ENCODE measurements at regions not wholly inside any gene's neighbourhood (a gene's known extent, or its start where the extent isn't known, plus 50 kb on each side); places are given as distances from the start of the nearest gene placed in this dataset.

- DNase-seq (ENCODE audit: low read depth) = peak; percentile 22
Measured at GRCh38 chr4:182143822-182144625, 99.2 kb upstream of the TENM3 start.

DNA sequence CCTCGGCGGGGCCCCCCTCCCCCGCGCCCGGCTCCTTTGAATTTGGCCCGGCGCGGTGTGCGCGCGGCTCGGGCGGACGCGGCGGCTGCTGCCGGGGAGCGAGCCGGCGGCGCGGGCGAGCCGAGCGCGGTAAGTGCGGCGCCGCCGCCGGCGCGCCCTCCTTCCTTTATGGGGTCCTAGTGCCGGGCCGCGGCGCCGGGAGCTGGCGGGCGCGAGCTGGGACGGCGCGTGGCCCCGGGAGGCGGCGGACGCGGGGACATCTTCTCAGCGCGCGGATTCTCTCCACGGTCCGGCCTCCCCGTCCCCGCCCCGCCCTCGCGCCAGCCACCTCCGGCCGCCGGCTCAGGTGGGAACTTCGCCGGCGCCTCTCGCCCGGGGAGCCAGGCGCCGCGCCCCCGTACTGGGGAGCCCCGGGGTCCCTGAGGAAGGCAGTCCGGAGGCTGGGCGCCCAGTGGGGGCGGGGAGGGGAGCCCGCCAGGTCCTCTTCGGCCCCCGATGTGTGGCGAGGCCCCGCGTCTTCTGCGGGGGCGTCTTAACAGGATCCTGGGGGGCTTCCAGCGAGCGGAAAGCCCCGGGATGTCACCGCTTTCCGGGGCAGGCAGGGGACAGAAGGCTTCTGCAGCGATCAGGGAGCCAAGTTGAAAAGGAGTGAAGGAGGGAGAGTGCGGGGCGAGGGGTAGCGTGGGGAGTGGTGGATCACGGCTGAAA, 98.4 kb upstream of the TENM3 start:
- DNase-seq (ENCODE audit: low read depth) = no peak

GRCh38 chr4:182145334-182145905, 97.8 kb upstream of the TENM3 start:
- DNase-seq (ENCODE audit: low read depth) = no peak

- DNase-seq (ENCODE audit: low read depth) = no peak
Measured at GRCh38 chr4:182147391-182147790, 95.8 kb upstream of the TENM3 start.

DNA sequence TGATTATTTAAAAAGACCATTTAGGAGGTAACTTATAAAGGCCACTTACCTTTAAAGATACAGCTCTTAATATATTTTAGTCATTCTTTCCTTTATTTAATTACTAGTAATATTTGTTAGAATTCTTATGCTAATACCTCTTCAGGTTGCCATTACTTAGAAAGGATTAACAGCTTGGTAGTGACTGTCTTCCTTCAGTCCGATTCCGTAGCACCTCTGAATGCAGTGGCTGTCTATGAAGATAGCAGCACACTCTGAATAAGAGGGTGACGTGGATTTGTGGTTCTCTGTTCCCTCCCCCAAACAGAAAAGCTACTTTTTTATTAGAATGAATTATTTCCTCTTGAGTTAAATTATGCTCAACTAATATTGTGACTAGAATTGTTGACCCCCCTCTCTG, 92.6 kb upstream of the TENM3 start:
- DNase-seq (ENCODE audit: low read depth) = no peak

GRCh38 chr4:182155806-182156205, 87.4 kb upstream of the TENM3 start:
- no peak for DNase-seq (ENCODE audit: low read depth)

- no peak for DNase-seq (ENCODE audit: low read depth)
Measured at GRCh38 chr4:182163180-182163579, 80.0 kb upstream of the TENM3 start.

GRCh38 chr4:182169572-182169971, 73.6 kb upstream of the TENM3 start:
- no peak for DNase-seq (ENCODE audit: low read depth)

DNA sequence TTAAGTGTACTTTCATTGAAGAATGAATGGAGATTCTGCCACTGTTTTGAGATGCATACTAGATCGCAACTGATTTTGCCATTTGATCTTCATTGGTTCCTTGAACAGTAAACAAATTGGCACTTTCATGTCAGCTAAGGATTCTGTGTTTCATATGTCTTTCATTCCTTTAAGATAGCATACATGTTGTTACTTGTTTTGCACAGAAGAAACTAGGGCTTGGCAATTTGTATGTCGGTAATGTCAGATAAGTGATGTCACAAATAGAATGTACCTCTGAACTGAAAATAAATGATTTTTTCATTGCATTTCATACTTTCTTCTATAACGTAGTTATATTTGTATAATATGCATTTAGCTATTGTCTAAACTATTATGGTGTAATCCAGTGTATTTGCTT, 73.2 kb upstream of the TENM3 start:
- no peak for DNase-seq (ENCODE audit: low read depth)

DNA sequence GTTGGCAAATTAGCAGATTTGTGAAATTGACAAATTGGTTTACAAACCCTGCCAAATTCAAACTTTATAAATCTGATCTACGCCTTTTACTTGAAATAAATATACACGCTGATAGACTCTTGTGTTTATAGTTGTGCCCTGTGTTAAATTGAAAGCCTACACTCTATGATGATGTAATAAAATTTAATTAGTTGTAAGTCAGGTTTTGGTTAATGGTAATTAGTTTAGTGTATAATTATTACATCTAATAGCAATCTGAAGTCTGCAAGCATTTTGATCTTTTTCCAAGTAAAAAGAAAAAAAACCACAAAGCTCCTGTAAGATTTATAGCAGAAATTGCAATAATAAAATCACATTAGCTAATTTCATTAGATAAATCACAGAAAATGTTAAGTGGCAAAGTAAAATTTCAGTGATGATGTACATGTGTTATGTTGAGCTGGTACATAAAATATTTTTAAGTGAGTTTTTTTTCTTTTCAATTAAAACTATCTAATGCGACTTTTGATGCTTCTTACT, 72.7 kb upstream of the TENM3 start:
- DNase-seq (ENCODE audit: low read depth) = no peak

GRCh38 chr4:182174979-182175378, 68.2 kb upstream of the TENM3 start:
- DNase-seq (ENCODE audit: low read depth) = no peak

GRCh38 chr4:182175788-182176519, 67.2 kb upstream of the TENM3 start:
- DNase-seq (ENCODE audit: low read depth) = no peak

DNA sequence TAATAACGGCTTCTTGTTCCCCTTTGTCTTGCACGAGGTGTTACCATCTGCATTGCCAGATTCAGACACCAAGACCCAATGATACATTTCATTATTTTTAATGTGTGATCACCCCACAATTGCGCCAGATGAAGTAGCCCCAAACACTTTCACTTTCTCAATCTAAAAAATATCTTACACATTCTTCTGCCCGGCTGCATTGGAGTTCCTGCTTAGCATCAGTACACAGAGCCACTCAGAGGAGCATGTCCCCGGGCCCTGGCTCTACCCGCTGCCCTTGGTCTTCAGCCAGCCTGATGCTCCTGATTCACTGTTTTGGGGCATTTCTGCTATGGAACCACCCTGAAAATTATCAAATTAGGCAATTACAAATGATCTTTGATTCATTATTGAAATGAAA, 66.0 kb upstream of the TENM3 start:
- DNase-seq (ENCODE audit: low read depth) = no peak

DNA sequence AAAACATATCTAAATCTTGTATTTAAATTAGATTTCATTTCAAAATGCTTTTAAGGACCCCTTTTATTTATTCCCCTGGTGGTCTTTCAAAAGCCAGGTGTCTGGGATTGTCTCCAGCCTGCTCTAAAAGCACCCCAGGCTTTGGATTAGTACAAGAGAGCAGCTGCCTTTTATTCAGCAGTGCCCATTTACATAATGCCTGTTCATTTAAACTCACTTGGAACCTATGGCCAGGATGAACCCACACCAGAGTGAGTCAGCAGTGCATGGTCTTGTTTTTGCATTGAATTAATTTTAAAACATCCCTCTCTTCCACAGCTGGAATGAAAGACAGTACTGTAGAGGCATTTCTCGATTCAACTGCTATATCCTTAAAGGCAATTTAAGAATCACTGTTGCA, 64.1 kb upstream of the TENM3 start:
- DNase-seq (ENCODE audit: low read depth) = peak; percentile 26

DNA sequence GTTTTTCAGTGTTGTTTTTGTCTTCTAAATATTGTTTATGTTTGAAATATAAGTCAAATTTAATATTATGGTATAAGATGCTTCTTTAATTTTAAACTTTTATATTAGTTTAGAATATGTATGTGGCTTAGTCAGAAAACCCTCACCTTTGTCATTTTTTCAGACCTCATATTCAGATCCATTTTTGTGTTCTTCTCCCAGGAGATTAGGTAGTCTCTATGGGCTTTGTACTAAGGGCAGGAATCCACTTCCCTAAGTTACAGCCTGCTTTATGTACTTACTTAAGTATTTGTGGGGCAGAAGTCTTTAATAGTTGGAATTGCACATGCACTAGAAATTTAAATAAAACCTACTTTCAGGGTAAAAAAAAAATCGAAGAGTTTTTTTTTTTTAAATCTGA, 63.5 kb upstream of the TENM3 start:
- DNase-seq (ENCODE audit: low read depth) = no peak

- DNase-seq (ENCODE audit: low read depth) = no peak
Measured at GRCh38 chr4:182185491-182185890, 57.7 kb upstream of the TENM3 start.

DNA sequence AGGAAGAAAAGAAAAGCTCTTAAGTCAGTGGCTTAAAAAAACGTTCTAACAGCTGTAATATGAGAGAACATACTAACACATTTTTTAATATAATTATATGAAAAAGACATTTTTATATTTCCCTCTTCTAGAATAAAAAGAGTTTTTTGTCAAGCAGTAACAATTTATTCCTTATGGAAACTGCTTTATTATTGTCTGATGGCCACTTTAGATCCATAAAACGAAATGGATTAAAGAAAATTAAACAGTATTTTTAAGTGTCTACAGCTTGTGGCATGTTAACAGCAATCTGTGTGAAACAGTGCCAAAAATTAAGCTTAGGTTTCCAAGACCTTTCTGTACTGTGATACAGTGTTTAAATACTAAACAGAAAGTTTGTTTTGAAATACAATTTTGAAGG, 55.5 kb upstream of the TENM3 start:
- DNase-seq (ENCODE audit: low read depth) = no peak

- DNase-seq (ENCODE audit: low read depth) = peak; percentile 33
Measured at GRCh38 chr4:182188622-182189021, 54.6 kb upstream of the TENM3 start.

- peak; percentile 64 for DNase-seq (ENCODE audit: low read depth)
Measured at GRCh38 chr4:182189103-182189878, 53.9 kb upstream of the TENM3 start.

GRCh38 chr4:182190306-182190705, 52.9 kb upstream of the TENM3 start:
- no peak for DNase-seq (ENCODE audit: low read depth)

GRCh38 chr4:182192511-182193181, 50.6 kb upstream of the TENM3 start:
- DNase-seq (ENCODE audit: low read depth) = no peak

Measured in stromal cell of bone marrow (primary cell).